ENCODE measurements at regions not wholly inside any gene's neighbourhood (a gene's known extent, or its start where the extent isn't known, plus 50 kb on each side); places are given as distances from the start of the nearest gene placed in this dataset.

- H3K27ac ChIP-seq (ENCODE audit: low read depth, low read length), result no peak overlapping the region
- no peaks in the 10 kb centered on the region for H4K20me1 ChIP-seq (ENCODE audit: insufficient read depth)
- POLR2A ChIA-PET, result no interaction called here
- H3K36me3 ChIP-seq (ENCODE audit: control insufficient read depth in 1 of 2, insufficient read depth in 2 of 2, low read length in 2 of 2), result no peaks in the 10 kb centered on the region
- no TSS peak for BruUV-seq (replicated peaks)
- H3K27me3 ChIP-seq (ENCODE audit: insufficient read depth, low read length), result peaks cover 87% of the 10 kb centered on the region
- ATAC-seq (no peak), DNase-seq (ENCODE audit: low read depth, low spot score) (no peak)
- no peak overlapping the region for H3K9ac ChIP-seq (ENCODE audit: low read length)
- no peak overlapping the region for H3K4me3 ChIP-seq (replicated peaks in 1 of 2; ENCODE audit: low read depth in 1 of 2, low read length in 2 of 2)
- intact Hi-C loops (cut with micrococcal nuclease), result no loop called here
- H3K9me2 ChIP-seq (ENCODE audit: insufficient read depth), result no peaks in the 10 kb centered on the region
- H2AFZ ChIP-seq (ENCODE audit: low read depth, low read length, poor library complexity, severe bottlenecking), result no peak overlapping the region
- RAD21 ChIA-PET (ENCODE audit: low non-redundant PET in 1 of 2, low total read pairs in 2 of 2, uncharacterized antibody in 2 of 2, unreplicated experiment in 2 of 2), result no interaction called here
- H3K4me1 ChIP-seq (ENCODE audit: control insufficient read depth in 1 of 2, insufficient read depth in 2 of 2, low read length in 2 of 2), result peaks cover 0 to 9% of the 10 kb centered on the region in 2 experiments; a peak in 2 of 4 replicates
- H3K9me3 ChIP-seq (ENCODE audit: control insufficient read depth in 1 of 2, insufficient read depth in 1 of 2, low read depth in 1 of 2, low read length in 2 of 2), result no peaks in the 10 kb centered on the region
- no peaks in the 10 kb centered on the region for H3K79me2 ChIP-seq (ENCODE audit: insufficient read depth, low read length)
- no peak overlapping the region for H3K4me2 ChIP-seq (ENCODE audit: low read length)
- CTCF ChIA-PET, result no interaction called here
- TF ChIP-seq POLR2A (IDR thresholded peaks at IDR 0.05; ENCODE audit: borderline replicate concordance, extremely low read depth, insufficient read depth, insufficient read length) (no peak), ATF3 (IDR thresholded peaks at IDR 0.05) (no peak), EZH2 (IDR thresholded peaks at IDR 0.05) (no peak), EGR1 (IDR thresholded peaks at IDR 0.05; ENCODE audit: low read depth) (no peak), SRF (IDR thresholded peaks at IDR 0.05; ENCODE audit: low read depth) (no peak), MAX (IDR thresholded peaks at IDR 0.05) (no peak), ZNF274 (IDR thresholded peaks at IDR 0.05; ENCODE audit: low read depth, low read length) (no peak), RAD21 (IDR thresholded peaks at IDR 0.05; ENCODE audit: low read depth) (no peak), SIN3A (IDR thresholded peaks at IDR 0.05; ENCODE audit: low read depth) (no peak), CBX3 (IDR thresholded peaks at IDR 0.05; ENCODE audit: low read depth) (no peak), CEBPB (IDR thresholded peaks at IDR 0.05; ENCODE audit: low read depth) (no peak), EZH2phosphoT487 (IDR thresholded peaks at IDR 0.05; ENCODE audit: borderline replicate concordance) (no peak), POLR2AphosphoS5 (IDR thresholded peaks at IDR 0.05; ENCODE audit: low read depth, low read length) (no peak), JUND (IDR thresholded peaks at IDR 0.05) (no peak), SP1 (IDR thresholded peaks at IDR 0.05; ENCODE audit: low read depth) (no peak), ZFX (IDR thresholded peaks at IDR 0.05) (no peak), FOSL1 (IDR thresholded peaks at IDR 0.05; ENCODE audit: low read depth) (no peak), ELF1 (IDR thresholded peaks at IDR 0.05; ENCODE audit: borderline replicate concordance, low read depth) (no peak)
Measured at GRCh38 chr10:125475815-125476214, 207.1 kb downstream of the TEX36 start.

All from HCT116 (cell line).